KOPT-K1 (cell line): ENCODE measurements at regions not wholly inside any gene's neighbourhood (a gene's known extent, or its start where the extent isn't known, plus 50 kb on each side); places are given as distances from the start of the nearest gene placed in this dataset.

Experiments used
- H3K27ac ChIP-seq: fragments of 200-600 bp; sonication (generic); 2 replicates; pipeline ENCODE4 v1.5.1; 2016; ENCODE audit warnings: antibody characterized with exemption, mild to moderate bottlenecking, low read depth, low read length; ENCODE audit not compliant: poor library complexity, severe bottlenecking
- H3K36me3 ChIP-seq: fragments of 200-600 bp; sonication (generic); 2 replicates; pipeline ENCODE4 v1.5.1; 2017; ENCODE audit warnings: antibody characterized with exemption, mild to moderate bottlenecking, low read length, moderate library complexity; ENCODE audit not compliant: insufficient read depth
- H3K9me3 ChIP-seq: fragments of 200-600 bp; sonication (generic); 2 replicates; pipeline ENCODE4 v1.5.1; 2017; ENCODE audit warnings: antibody characterized with exemption, low read length, mild to moderate bottlenecking; ENCODE audit not compliant: insufficient read depth, poor library complexity, severe bottlenecking

- Histone ChIP-seq H3K36me3 (no peaks in the 10 kb centered on the region), H3K27ac (no peak overlapping the region), H3K9me3 (no peaks in the 10 kb centered on the region)
These were observed 228.9 kb downstream of the ACKR3 start for GRCh38 chr2:236798491-236798890.

- H3K36me3 ChIP-seq, result no peaks in the 10 kb centered on the region
- H3K27ac ChIP-seq, result no peak overlapping the region
- H3K9me3 ChIP-seq, result no peaks in the 10 kb centered on the region
These were observed 229.9 kb downstream of the ACKR3 start for GRCh38 chr2:236799391-236800026.

- H3K36me3 ChIP-seq, result no peaks in the 10 kb centered on the region
- no peak overlapping the region for H3K27ac ChIP-seq
- H3K9me3 ChIP-seq, result peaks cover 14% of the 10 kb centered on the region
These were observed 233.2 kb downstream of the ACKR3 start for GRCh38 chr2:236802862-236803261.

- H3K36me3 ChIP-seq, result no peaks in the 10 kb centered on the region
- no peak overlapping the region for H3K27ac ChIP-seq
- peaks cover 22% of the 10 kb centered on the region for H3K9me3 ChIP-seq
These were observed 234.0 kb downstream of the ACKR3 start for GRCh38 chr2:236803621-236804020.

- H3K36me3 ChIP-seq, result no peaks in the 10 kb centered on the region
- peaks cover 31% of the 10 kb centered on the region for H3K9me3 ChIP-seq
- H3K27ac ChIP-seq, result no peak overlapping the region
These were observed 236.3 kb downstream of the ACKR3 start for GRCh38 chr2:236805800-236806531.

- Histone ChIP-seq H3K27ac (no peak overlapping the region), H3K36me3 (no peaks in the 10 kb centered on the region), H3K9me3 (peaks cover 31% of the 10 kb centered on the region)
These were observed 240.1 kb downstream of the ACKR3 start for GRCh38 chr2:236809716-236810115.

GRCh38 chr2:236811062-236811656 lies 241.5 kb downstream of the ACKR3 start:
- H3K9me3 ChIP-seq, result peaks cover 31% of the 10 kb centered on the region
- H3K27ac ChIP-seq, result no peak overlapping the region
- H3K36me3 ChIP-seq, result no peaks in the 10 kb centered on the region

GRCh38 chr2:236813766-236814165 lies 244.1 kb downstream of the ACKR3 start:
- no peaks in the 10 kb centered on the region for H3K36me3 ChIP-seq
- H3K9me3 ChIP-seq, result peaks cover 8% of the 10 kb centered on the region
- H3K27ac ChIP-seq, result no peak overlapping the region

- H3K36me3 ChIP-seq, result no peaks in the 10 kb centered on the region
- H3K9me3 ChIP-seq, result no peaks in the 10 kb centered on the region
- no peak overlapping the region for H3K27ac ChIP-seq
These were observed 245.0 kb downstream of the ACKR3 start for GRCh38 chr2:236814593-236814992.

GRCh38 chr2:236815746-236816145 lies 246.1 kb downstream of the ACKR3 start:
- Histone ChIP-seq H3K9me3 (no peaks in the 10 kb centered on the region), H3K36me3 (no peaks in the 10 kb centered on the region), H3K27ac (no peak overlapping the region)

GRCh38 chr2:236816197-236817170 lies 246.9 kb downstream of the ACKR3 start:
- H3K9me3 ChIP-seq, result no peaks in the 10 kb centered on the region
- H3K27ac ChIP-seq, result no peak overlapping the region
- no peaks in the 10 kb centered on the region for H3K36me3 ChIP-seq

- Histone ChIP-seq H3K27ac (no peak overlapping the region), H3K36me3 (no peaks in the 10 kb centered on the region), H3K9me3 (no peaks in the 10 kb centered on the region)
These were observed 248.8 kb downstream of the ACKR3 start for GRCh38 chr2:236818281-236819045.

- Histone ChIP-seq H3K27ac (no peak overlapping the region), H3K36me3 (no peaks in the 10 kb centered on the region), H3K9me3 (no peaks in the 10 kb centered on the region)
These were observed 249.8 kb downstream of the ACKR3 start for GRCh38 chr2:236819275-236820002.
